ENCODE measurements at regions not wholly inside any gene's neighbourhood (a gene's known extent, or its start where the extent isn't known, plus 50 kb on each side); places are given as distances from the start of the nearest gene placed in this dataset.

DNA sequence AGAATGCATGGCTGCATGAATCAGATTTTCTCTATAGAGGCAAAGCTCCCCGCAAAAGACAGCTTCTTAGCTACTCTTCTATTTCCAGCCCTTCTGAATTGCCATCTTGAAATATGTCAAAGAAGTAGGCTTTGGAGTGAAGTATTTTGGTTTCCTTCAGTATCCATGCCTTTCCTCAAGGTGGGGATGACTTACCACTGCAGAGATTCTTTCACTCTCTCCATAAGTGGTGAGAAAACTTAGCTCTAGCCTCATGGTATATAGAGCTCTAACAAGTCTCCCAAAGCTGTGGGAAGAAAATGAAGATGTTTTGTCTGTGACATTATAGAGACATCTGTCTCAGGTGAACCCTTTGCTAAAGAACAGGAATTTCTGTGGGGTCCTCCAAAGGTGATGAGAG, 89.6 kb upstream of the ITGB1 start:
- H3K4me3 ChIP-seq (ENCODE audit: low read length), result no peak overlapping the region

GRCh38 chr10:33046792-33047191, 88.8 kb upstream of the ITGB1 start:
- Histone ChIP-seq H3K4me2 (ENCODE audit: low read length) (no peak overlapping the region), H2AFZ (ENCODE audit: low read depth, low read length) (no peak overlapping the region), H3K27me3 (ENCODE audit: low read depth, low read length) (no peaks in the 10 kb centered on the region), H3K36me3 (replicated peaks; ENCODE audit: low read depth, low read length) (no peaks in the 10 kb centered on the region), H3K27ac (ENCODE audit: low read length) (no peak overlapping the region), H3K4me1 (ENCODE audit: low read length) (no peaks in the 10 kb centered on the region), H3K4me3 (ENCODE audit: low read length) (no peak overlapping the region), H3K9me3 (ENCODE audit: insufficient read depth, low read length) (no peaks in the 10 kb centered on the region), H3K79me2 (ENCODE audit: low read length) (no peaks in the 10 kb centered on the region), H3K9ac (ENCODE audit: low read length) (no peak overlapping the region), H4K20me1 (ENCODE audit: insufficient read depth, low read length) (no peaks in the 10 kb centered on the region)
- no peak for TF ChIP-seq EZH2phosphoT487 (IDR thresholded peaks at IDR 0.05; ENCODE audit: low read depth)
- TF ChIP-seq, protein P1, sequence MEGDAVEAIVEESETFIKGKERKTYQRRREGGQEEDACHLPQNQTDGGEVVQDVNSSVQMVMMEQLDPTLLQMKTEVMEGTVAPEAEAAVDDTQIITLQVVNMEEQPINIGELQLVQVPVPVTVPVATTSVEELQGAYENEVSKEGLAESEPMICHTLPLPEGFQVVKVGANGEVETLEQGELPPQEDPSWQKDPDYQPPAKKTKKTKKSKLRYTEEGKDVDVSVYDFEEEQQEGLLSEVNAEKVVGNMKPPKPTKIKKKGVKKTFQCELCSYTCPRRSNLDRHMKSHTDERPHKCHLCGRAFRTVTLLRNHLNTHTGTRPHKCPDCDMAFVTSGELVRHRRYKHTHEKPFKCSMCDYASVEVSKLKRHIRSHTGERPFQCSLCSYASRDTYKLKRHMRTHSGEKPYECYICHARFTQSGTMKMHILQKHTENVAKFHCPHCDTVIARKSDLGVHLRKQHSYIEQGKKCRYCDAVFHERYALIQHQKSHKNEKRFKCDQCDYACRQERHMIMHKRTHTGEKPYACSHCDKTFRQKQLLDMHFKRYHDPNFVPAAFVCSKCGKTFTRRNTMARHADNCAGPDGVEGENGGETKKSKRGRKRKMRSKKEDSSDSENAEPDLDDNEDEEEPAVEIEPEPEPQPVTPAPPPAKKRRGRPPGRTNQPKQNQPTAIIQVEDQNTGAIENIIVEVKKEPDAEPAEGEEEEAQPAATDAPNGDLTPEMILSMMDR (IDR thresholded peaks at IDR 0.05; ENCODE audit: low read depth, low read length), result no peak

More for the DNA sequence above, 89.6 kb upstream of the ITGB1 start:
- Histone ChIP-seq H3K27me3 (ENCODE audit: low read depth, low read length) (no peaks in the 10 kb centered on the region), H2AFZ (ENCODE audit: low read depth, low read length) (no peak overlapping the region), H3K4me2 (ENCODE audit: low read length) (no peak overlapping the region), H3K36me3 (replicated peaks; ENCODE audit: low read depth, low read length) (no peaks in the 10 kb centered on the region), H3K4me1 (ENCODE audit: low read length) (no peaks in the 10 kb centered on the region), H3K9me3 (ENCODE audit: insufficient read depth, low read length) (no peaks in the 10 kb centered on the region), H3K9ac (ENCODE audit: low read length) (no peak overlapping the region), H4K20me1 (ENCODE audit: insufficient read depth, low read length) (no peaks in the 10 kb centered on the region), H3K27ac (ENCODE audit: low read length) (no peak overlapping the region), H3K79me2 (ENCODE audit: low read length) (no peaks in the 10 kb centered on the region)
- no peak for TF ChIP-seq EZH2phosphoT487 (IDR thresholded peaks at IDR 0.05; ENCODE audit: low read depth)

- no peak for TF ChIP-seq EZH2phosphoT487 (IDR thresholded peaks at IDR 0.05; ENCODE audit: low read depth)
- TF ChIP-seq, protein P1 (IDR thresholded peaks at IDR 0.05; ENCODE audit: low read depth, low read length), result no peak
- no peak overlapping the region for H3K27ac ChIP-seq (ENCODE audit: low read length)
These were observed 87.4 kb upstream of the ITGB1 start for GRCh38 chr10:33045421-33045820.

DNA sequence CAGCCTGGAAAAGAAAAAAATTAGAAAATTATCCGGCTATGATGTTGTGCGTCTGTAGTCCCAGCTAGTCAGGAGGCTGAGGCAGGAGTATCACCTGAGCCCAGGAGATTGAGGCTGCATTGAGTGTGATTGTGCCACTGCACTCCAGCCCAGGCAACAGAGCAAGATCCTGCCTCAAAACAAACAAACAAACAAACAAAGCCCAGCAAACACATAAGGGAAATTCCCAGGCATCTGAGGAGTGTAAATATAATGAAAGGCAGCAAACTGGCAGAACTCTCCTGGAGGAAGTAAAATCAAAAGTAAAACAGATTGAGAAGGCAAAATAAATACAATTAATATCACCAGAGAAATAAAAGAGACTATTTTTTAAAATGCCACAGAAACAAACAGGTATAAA, 84.5 kb upstream of the ITGB1 start:
- TF ChIP-seq EZH2phosphoT487 (IDR thresholded peaks at IDR 0.05; ENCODE audit: low read depth), result no peak
- TF ChIP-seq, protein P1 (IDR thresholded peaks at IDR 0.05; ENCODE audit: low read depth, low read length), result no peak
- H3K27me3 ChIP-seq (ENCODE audit: low read depth, low read length), result no peaks in the 10 kb centered on the region; the same call in 1 of the 2 replicates
- no peak overlapping the region for H3K4me3 ChIP-seq (ENCODE audit: low read length)
- H4K20me1 ChIP-seq (ENCODE audit: insufficient read depth, low read length), result no peaks in the 10 kb centered on the region
- no peaks in the 10 kb centered on the region for H3K9me3 ChIP-seq (ENCODE audit: insufficient read depth, low read length)
- no peaks in the 10 kb centered on the region for H3K79me2 ChIP-seq (ENCODE audit: low read length)
- H3K27ac ChIP-seq (ENCODE audit: low read length), result no peak overlapping the region
- H3K36me3 ChIP-seq (replicated peaks; ENCODE audit: low read depth, low read length), result no peaks in the 10 kb centered on the region
- H3K4me1 ChIP-seq (ENCODE audit: low read length), result no peaks in the 10 kb centered on the region
- no peak overlapping the region for H3K9ac ChIP-seq (ENCODE audit: low read length)
- H3K4me2 ChIP-seq (ENCODE audit: low read length), result no peak overlapping the region
- H2AFZ ChIP-seq (ENCODE audit: low read depth, low read length), result no peak overlapping the region

More at GRCh38 chr10:33045421-33045820, 87.4 kb upstream of the ITGB1 start:
- Histone ChIP-seq H3K9ac (ENCODE audit: low read length) (no peak overlapping the region), H2AFZ (ENCODE audit: low read depth, low read length) (no peak overlapping the region), H4K20me1 (ENCODE audit: insufficient read depth, low read length) (no peaks in the 10 kb centered on the region), H3K4me1 (ENCODE audit: low read length) (no peaks in the 10 kb centered on the region), H3K27me3 (ENCODE audit: low read depth, low read length) (no peaks in the 10 kb centered on the region), H3K4me3 (ENCODE audit: low read length) (no peak overlapping the region), H3K4me2 (ENCODE audit: low read length) (no peak overlapping the region), H3K79me2 (ENCODE audit: low read length) (no peaks in the 10 kb centered on the region), H3K36me3 (replicated peaks; ENCODE audit: low read depth, low read length) (no peaks in the 10 kb centered on the region), H3K9me3 (ENCODE audit: insufficient read depth, low read length) (no peaks in the 10 kb centered on the region)
